ENCODE measurements at regions not wholly inside any gene's neighbourhood (a gene's known extent, or its start where the extent isn't known, plus 50 kb on each side); places are given as distances from the start of the nearest gene placed in this dataset.

GRCh38 chr5:104733063-104733669 is 1170.6 kb upstream of the NUDT12 start:
- no peak for TF ChIP-seq CTCF (IDR thresholded peaks at IDR 0.05)
- no peak overlapping the region for H3K4me3 ChIP-seq

GRCh38 chr5:104731331-104731730 is 1168.7 kb upstream of the NUDT12 start:
- H3K4me3 ChIP-seq, result no peak overlapping the region
- no peak for DNase-seq (ENCODE audit: low spot score)
- TF ChIP-seq CTCF (IDR thresholded peaks at IDR 0.05), result no peak
- H3K27ac ChIP-seq, result no peak overlapping the region

More at GRCh38 chr5:104733063-104733669, 1170.6 kb upstream of the NUDT12 start:
- no peak overlapping the region for H3K27ac ChIP-seq
- no peak for DNase-seq (ENCODE audit: low spot score)

- TF ChIP-seq CTCF (IDR thresholded peaks at IDR 0.05), result no peak
- H3K4me3 ChIP-seq, result no peak overlapping the region
- H3K27ac ChIP-seq, result no peak overlapping the region
- DNase-seq (ENCODE audit: low spot score), result no peak
Observed at GRCh38 chr5:104708027-104708426, 1145.4 kb upstream of the NUDT12 start.

- no peak for TF ChIP-seq CTCF (IDR thresholded peaks at IDR 0.05)
- no peak overlapping the region for H3K4me3 ChIP-seq
- DNase-seq (ENCODE audit: low spot score), result no peak
- H3K27ac ChIP-seq, result no peak overlapping the region
Observed at GRCh38 chr5:104706600-104706999, 1144.0 kb upstream of the NUDT12 start.

- no peak overlapping the region for H3K27ac ChIP-seq
- no peak for TF ChIP-seq CTCF (IDR thresholded peaks at IDR 0.05)
- DNase-seq (ENCODE audit: low spot score), result no peak
- no peak overlapping the region for H3K4me3 ChIP-seq
Observed at GRCh38 chr5:104702212-104702611, 1139.6 kb upstream of the NUDT12 start.

- no peak for TF ChIP-seq CTCF (IDR thresholded peaks at IDR 0.05)
- no peak for DNase-seq (ENCODE audit: low spot score)
- Histone ChIP-seq H3K27ac (no peak overlapping the region), H3K4me3 (no peak overlapping the region)
Observed at GRCh38 chr5:104699438-104699837, 1136.8 kb upstream of the NUDT12 start.

- no peak overlapping the region for H3K27ac ChIP-seq
- DNase-seq (ENCODE audit: low spot score), result no peak
- no peak for TF ChIP-seq CTCF (IDR thresholded peaks at IDR 0.05)
- no peak overlapping the region for H3K4me3 ChIP-seq
Observed at GRCh38 chr5:104661256-104661655, 1098.7 kb upstream of the NUDT12 start.
